PC-3 (cell line): ENCODE measurements at regions not wholly inside any gene's neighbourhood (a gene's known extent, or its start where the extent isn't known, plus 50 kb on each side); places are given as distances from the start of the nearest gene placed in this dataset.

ENCODE experiments used
- ATAC-seq: fragments of 200-7000 bp; cut with Tn5 transposase; 2 replicates; pipeline ENCODE4 v1.9.1; 2020; ENCODE audit warnings: mild to moderate bottlenecking, moderate library complexity
- BruUV-seq: library from RNA; stranded (reverse); fragments of 400-500 nt; replicated peaks from 2 replicates; lab custom pipeline; 2021; lab: Mats Ljungman, UMichigan
- CTCF ChIA-PET: fragments of 300-600 bp; sonication (Branson Sonifier 250); formaldehyde crosslinking; loops from one replicate; lab custom pipeline; 2022; ENCODE audit warnings: antibody characterized with exemption; lab: Charles Lee
- POLR2A ChIA-PET: fragments of 300-600 bp; sonication (Branson Sonifier 250); formaldehyde crosslinking; loops from one replicate; lab custom pipeline; 2022; ENCODE audit warnings: antibody characterized with exemption; ENCODE audit not compliant: unreplicated experiment; lab: Charles Lee
- DNase-seq: peaks from one replicate; pipeline ENCODE4 v3.0.0-alpha.2; 2015
- H2AFZ ChIP-seq: fragments of 300-600 bp; sonication (generic); 2 replicates; pipeline ENCODE4 v1.6.0; 2016; ENCODE audit warnings: antibody characterized with exemption, low read length
- H3F3A ChIP-seq: fragments of 300-600 bp; sonication (generic); one replicate; pipeline ENCODE4 v1.6.0; 2017; ENCODE audit warnings: antibody characterized with exemption, low read length, control low read depth, mild to moderate bottlenecking; ENCODE audit not compliant: unreplicated experiment
- H3K27ac ChIP-seq: fragments of 300-600 bp; sonication (generic); 2 replicates; pipeline ENCODE4 v1.5.1; 2016; ENCODE audit warnings: mild to moderate bottlenecking, low read length
- H3K27me3 ChIP-seq: fragments of 300-600 bp; sonication (generic); 2 replicates; pipeline ENCODE4 v1.6.1; 2016; ENCODE audit warnings: low read length, mixed read lengths
- H3K36me3 ChIP-seq: fragments of 300-600 bp; sonication (generic); 2 replicates; pipeline ENCODE4 v1.6.1; 2016; ENCODE audit warnings: low read depth, mixed run types, low read length, mixed read lengths
- H3K4me1 ChIP-seq: fragments of 300-600 bp; sonication (generic); 2 replicates; pipeline ENCODE4 v1.5.1; 2016; ENCODE audit warnings: low read length; ENCODE audit not compliant: insufficient read depth
- H3K4me2 ChIP-seq: fragments of 300-600 bp; sonication (generic); 2 replicates; pipeline ENCODE4 v1.6.0; 2016; ENCODE audit warnings: low read length
- H3K4me3 ChIP-seq: fragments of 300-600 bp; sonication (generic); 2 replicates; pipeline ENCODE4 v1.5.1; 2016; ENCODE audit warnings: mild to moderate bottlenecking, low read length, mixed read lengths
- H3K79me2 ChIP-seq: fragments of 300-600 bp; sonication (generic); 2 replicates; pipeline ENCODE4 v1.6.1; 2017; ENCODE audit warnings: low read length, mixed read lengths
- H3K9ac ChIP-seq: fragments of 300-600 bp; sonication (generic); 2 replicates; pipeline ENCODE4 v1.6.0; 2016; ENCODE audit warnings: mild to moderate bottlenecking, low read length
- H3K9me2 ChIP-seq: fragments of 300-600 bp; sonication (generic); replicated peaks from 2 replicates; pipeline ENCODE4 v1.6.1; 2016; ENCODE audit warnings: mixed run types, low read length, mixed read lengths
- H3K9me3 ChIP-seq: fragments of 300-600 bp; sonication (generic); 2 replicates; pipeline ENCODE4 v1.6.1; 2016; ENCODE audit warnings: low read length, mixed read lengths
- H4K20me1 ChIP-seq: fragments of 300-600 bp; sonication (generic); 2 replicates; pipeline ENCODE4 v1.6.1; 2016; ENCODE audit warnings: low read length, mixed read lengths
- EZH2 ChIP-seq: fragments of 300-600 bp; sonication (generic); IDR thresholded peaks from one replicate; pipeline ENCODE4 v1.6.1; 2017; ENCODE audit warnings: antibody characterized with exemption, mild to moderate bottlenecking, low read length; ENCODE audit not compliant: unreplicated experiment
- EZH2phosphoT487 ChIP-seq: fragments of 300-600 bp; sonication (generic); IDR thresholded peaks from 2 replicates; pipeline ENCODE4 v1.6.1; 2018; ENCODE audit warnings: mild to moderate bottlenecking, antibody characterized with exemption, low read length, borderline replicate concordance
- intact Hi-C: fragments of 100-400 bp; cut with micrococcal nuclease; formaldehyde crosslinking; loops from 2 replicates; pipeline ENCODE4 v1.9.0; 2023
- TF ChIP-seq, protein P1 (sequence below): fragments of 300-600 bp; sonication (generic); conservative IDR thresholded peaks from 2 replicates; pipeline ENCODE4 v1.5.1; 2017; ENCODE audit warnings: antibody characterized with exemption, low read depth, mild to moderate bottlenecking, low read length

DNA sequence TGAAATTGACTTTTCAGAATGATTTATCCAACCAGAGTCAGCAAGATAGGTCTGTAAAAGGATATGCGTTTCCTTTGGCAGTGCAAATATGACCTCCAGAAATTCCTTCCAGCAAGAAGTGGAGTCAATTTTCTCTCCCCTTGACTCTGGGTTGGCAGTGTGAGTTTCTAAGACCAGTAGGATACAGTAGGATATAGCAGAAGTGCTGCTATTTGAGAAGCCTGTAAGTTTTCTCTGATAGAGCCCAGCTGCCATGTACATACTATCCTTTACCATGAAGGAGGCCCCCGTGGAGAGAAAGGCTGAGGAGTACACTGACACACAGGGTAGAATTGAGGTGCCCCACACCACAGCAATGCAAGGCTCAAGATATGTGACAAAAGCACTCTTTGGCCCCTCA is 409.1 kb upstream of the PDZRN3 start:
- intact Hi-C loops: no loop called here
- Histone ChIP-seq H3K4me2 (no peak overlapping the region), H4K20me1 (no peaks in the 10 kb centered on the region), H3K79me2 (no peaks in the 10 kb centered on the region), H3K36me3 (no peaks in the 10 kb centered on the region), H3K9me2 (no peaks in the 10 kb centered on the region), H3K27ac (no peak overlapping the region), H2AFZ (no peak overlapping the region), H3K4me3 (no peak overlapping the region), H3K9ac (no peak overlapping the region), H3K9me3 (peaks cover 39% of the 10 kb centered on the region), H3F3A (no peaks in the 10 kb centered on the region), H3K4me1 (no peaks in the 10 kb centered on the region), H3K27me3 (no peaks in the 10 kb centered on the region)
- ATAC-seq: no peak
- CTCF ChIA-PET: no interaction called here
- POLR2A ChIA-PET: no interaction called here
- BruUV-seq: no TSS peak
- TF ChIP-seq EZH2phosphoT487 (no peak), EZH2 (no peak)
- TF ChIP-seq, protein P1, sequence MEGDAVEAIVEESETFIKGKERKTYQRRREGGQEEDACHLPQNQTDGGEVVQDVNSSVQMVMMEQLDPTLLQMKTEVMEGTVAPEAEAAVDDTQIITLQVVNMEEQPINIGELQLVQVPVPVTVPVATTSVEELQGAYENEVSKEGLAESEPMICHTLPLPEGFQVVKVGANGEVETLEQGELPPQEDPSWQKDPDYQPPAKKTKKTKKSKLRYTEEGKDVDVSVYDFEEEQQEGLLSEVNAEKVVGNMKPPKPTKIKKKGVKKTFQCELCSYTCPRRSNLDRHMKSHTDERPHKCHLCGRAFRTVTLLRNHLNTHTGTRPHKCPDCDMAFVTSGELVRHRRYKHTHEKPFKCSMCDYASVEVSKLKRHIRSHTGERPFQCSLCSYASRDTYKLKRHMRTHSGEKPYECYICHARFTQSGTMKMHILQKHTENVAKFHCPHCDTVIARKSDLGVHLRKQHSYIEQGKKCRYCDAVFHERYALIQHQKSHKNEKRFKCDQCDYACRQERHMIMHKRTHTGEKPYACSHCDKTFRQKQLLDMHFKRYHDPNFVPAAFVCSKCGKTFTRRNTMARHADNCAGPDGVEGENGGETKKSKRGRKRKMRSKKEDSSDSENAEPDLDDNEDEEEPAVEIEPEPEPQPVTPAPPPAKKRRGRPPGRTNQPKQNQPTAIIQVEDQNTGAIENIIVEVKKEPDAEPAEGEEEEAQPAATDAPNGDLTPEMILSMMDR: no peak
- no peak for DNase-seq

DNA sequence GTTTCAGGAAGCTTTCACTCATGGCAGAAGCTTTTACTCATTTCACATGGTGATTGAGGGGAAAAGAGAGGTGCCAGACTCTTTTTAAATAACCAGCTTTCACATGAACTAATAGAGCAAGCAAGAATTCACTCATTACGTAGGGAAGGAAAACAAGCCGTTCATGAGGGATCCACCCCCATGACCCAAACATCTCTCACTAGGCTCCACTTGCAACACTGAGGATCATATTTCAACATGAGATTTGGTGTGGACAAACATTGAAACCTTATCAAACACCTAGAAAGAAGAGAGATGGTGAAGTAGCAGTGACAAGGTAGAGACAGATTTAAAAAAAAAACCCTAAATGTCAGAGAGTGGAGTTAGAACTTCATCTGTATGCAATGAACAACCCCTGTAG is 408.6 kb upstream of the PDZRN3 start:
- Histone ChIP-seq H3K27me3 (no peaks in the 10 kb centered on the region), H3K4me3 (no peak overlapping the region), H3K27ac (no peak overlapping the region), H2AFZ (no peak overlapping the region), H3K79me2 (no peaks in the 10 kb centered on the region), H4K20me1 (no peaks in the 10 kb centered on the region), H3K9me2 (no peaks in the 10 kb centered on the region), H3K4me1 (no peaks in the 10 kb centered on the region), H3K9me3 (peaks cover 39% of the 10 kb centered on the region), H3K4me2 (no peak overlapping the region), H3F3A (no peaks in the 10 kb centered on the region), H3K9ac (no peak overlapping the region), H3K36me3 (no peaks in the 10 kb centered on the region)
- BruUV-seq: no TSS peak
- intact Hi-C loops: no loop called here
- no peak for TF ChIP-seq EZH2
- TF ChIP-seq, protein P1: no peak
- no peak for TF ChIP-seq EZH2phosphoT487
- ATAC-seq: no peak
- no peak for DNase-seq
- CTCF ChIA-PET: no interaction called here
- POLR2A ChIA-PET: no interaction called here

DNA sequence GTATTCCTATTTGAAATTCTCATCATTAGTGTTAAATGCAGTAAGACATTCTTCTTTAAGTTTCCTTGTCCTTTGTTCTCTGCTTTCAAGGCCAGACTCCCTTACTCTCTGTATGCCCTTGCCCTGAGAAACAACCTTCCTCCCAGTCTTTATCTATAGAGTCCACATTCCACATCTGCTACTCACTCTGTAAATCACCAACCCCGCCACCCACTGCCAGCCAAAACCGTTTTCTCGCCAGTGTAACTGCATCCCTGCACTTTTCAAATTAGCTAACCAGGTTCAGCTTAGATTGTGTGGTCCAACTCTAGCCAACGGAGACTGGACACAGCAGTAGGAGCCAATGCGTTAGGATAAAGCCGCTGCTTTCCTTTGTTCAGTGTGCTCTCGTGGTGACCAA is 402.4 kb upstream of the PDZRN3 start:
- Histone ChIP-seq H3K27ac (no peak overlapping the region), H3K4me1 (no peaks in the 10 kb centered on the region), H3K9me3 (0 out of 2 replicates have a peak, but pooled peaks cover 12% of the 10 kb centered on the region), H3K4me3 (no peak overlapping the region), H3F3A (no peaks in the 10 kb centered on the region), H4K20me1 (no peaks in the 10 kb centered on the region), H3K27me3 (no peaks in the 10 kb centered on the region), H3K36me3 (no peaks in the 10 kb centered on the region), H3K9ac (no peak overlapping the region), H3K79me2 (no peaks in the 10 kb centered on the region), H3K9me2 (no peaks in the 10 kb centered on the region), H3K4me2 (no peak overlapping the region), H2AFZ (no peak overlapping the region)
- intact Hi-C loops: no loop called here
- ChIA-PET POLR2A (no interaction called here), CTCF (no interaction called here)
- no TSS peak for BruUV-seq
- ATAC-seq: no peak
- no peak for DNase-seq
- no peak for TF ChIP-seq EZH2phosphoT487
- TF ChIP-seq, protein P1: no peak
- no peak for TF ChIP-seq EZH2
